Spleen (tissue), 7 donors: ENCODE measurements at regions not wholly inside any gene's neighbourhood (a gene's known extent, or its start where the extent isn't known, plus 50 kb on each side); places are given as distances from the start of the nearest gene placed in this dataset.

Source experiments
- CTCF ChIP-seq, 11 experiments: fragments of 200-600 bp in 7 of 11; fragments of 450-650 bp in 4 of 11; sonication (generic) in 4 of 11; IDR thresholded peaks in 8 of 11; conservative IDR thresholded peaks in 3 of 11; 1 replicate in 7 of 11; 2 replicates in 4 of 11; pipeline versions ENCODE4 v1.4.0 to v1.8.0; 2016 to 2021; ENCODE audit warnings: antibody characterized with exemption in 11 of 11, inconsistent platforms in 4 of 11, mild to moderate bottlenecking in 1 of 11
- POLR2A ChIP-seq, 3 donors: fragments of 450-650 bp; IDR thresholded peaks; one replicate each; pipeline ENCODE4 v1.5.1; 2017; ENCODE audit warnings: antibody characterized with exemption in 3 of 3, mild to moderate bottlenecking in 1 of 3
- POLR2AphosphoS5 ChIP-seq, 3 donors: sonication (generic); formaldehyde crosslinking; IDR thresholded peaks; one replicate each; pipeline ENCODE4 v1.5.1; 2017; ENCODE audit warnings: antibody characterized with exemption in 3 of 3
- donor health status: DM: no; HTN: no; CAD: no; lungs with moderate emphysema.
- donor health status: DM: no; HTN: no; CAD: no.
- donor health status: DM: no; HTN: no; CAD: no.

DNA sequence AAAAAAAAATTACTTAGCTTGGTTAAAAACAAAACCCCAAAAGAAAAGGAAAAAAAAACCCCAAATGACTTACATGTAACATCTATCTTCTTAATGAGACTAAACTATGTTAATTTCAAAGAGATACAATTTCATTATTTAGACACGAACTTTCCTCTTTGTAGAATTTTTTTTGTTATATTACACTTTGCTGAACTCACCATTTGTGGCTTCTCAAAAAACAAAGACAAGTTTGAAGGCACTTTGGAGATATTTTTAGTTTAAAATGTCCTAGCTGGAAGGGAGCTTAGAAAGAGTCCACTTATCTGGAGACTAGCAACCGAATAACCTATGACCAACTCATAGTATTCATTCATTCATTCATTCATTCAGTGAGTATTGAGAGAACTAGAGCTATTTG, 301.7 kb upstream of the ROPN1 start:
- TF ChIP-seq CTCF (IDR thresholded peaks at IDR 0.05 in 8 of 11, conservative IDR thresholded peaks at IDR 0.05 in 3 of 11) (no peak), POLR2A (IDR thresholded peaks at IDR 0.05) (no peak), POLR2AphosphoS5 (IDR thresholded peaks at IDR 0.05) (no peak)
